MCF 10A (cell line): ENCODE measurements at regions not wholly inside any gene's neighbourhood (a gene's known extent, or its start where the extent isn't known, plus 50 kb on each side); places are given as distances from the start of the nearest gene placed in this dataset.

Experiments
- BruUV-seq: library from RNA; stranded (reverse); fragments of 400-500 nt; replicated peaks from 2 replicates; lab custom pipeline; 2021; lab: Mats Ljungman, UMichigan
- CTCF ChIA-PET: fragments of 300-600 bp; sonication (Branson Sonifier 250); formaldehyde crosslinking; extraction: SDS; loops from one replicate; lab custom pipeline; 2021; ENCODE audit warnings: antibody characterized with exemption, inconsistent platforms; lab: Yijun Ruan, JAX
- POLR2A ChIA-PET: fragments of 300-600, 350-650 bp; sonication (Branson Sonifier 250); formaldehyde crosslinking; extraction: SDS; loops from one replicate; lab custom pipeline; 2020; ENCODE audit warnings: antibody characterized with exemption, inconsistent platforms; lab: Yijun Ruan, JAX
- DNase-seq: peaks from one replicate; pipeline ENCODE4 v3.0.0-alpha.2; 2018; ENCODE audit not compliant: unreplicated experiment
- H3K27ac Mint-ChIP-seq: one replicate; pipeline ENCODE4 v1.8.0; 2022; ENCODE audit warnings: mild to moderate bottlenecking, low read depth, mixed read lengths; ENCODE audit not compliant: unreplicated experiment
- H3K27me3 Mint-ChIP-seq: one replicate; pipeline ENCODE4 v1.8.0; 2022; ENCODE audit warnings: mixed read lengths; ENCODE audit not compliant: insufficient read depth, unreplicated experiment
- H3K36me3 Mint-ChIP-seq: one replicate; pipeline ENCODE4 v1.8.0; 2022; ENCODE audit warnings: mild to moderate bottlenecking, moderate library complexity, mixed read lengths; ENCODE audit not compliant: insufficient read depth, unreplicated experiment
- H3K4me1 Mint-ChIP-seq: one replicate; pipeline ENCODE4 v1.8.0; 2022; ENCODE audit warnings: mixed read lengths; ENCODE audit not compliant: insufficient read depth, unreplicated experiment
- H3K4me3 Mint-ChIP-seq: one replicate; pipeline ENCODE4 v1.8.0; 2022; ENCODE audit warnings: mild to moderate bottlenecking, moderate library complexity, mixed read lengths; ENCODE audit not compliant: unreplicated experiment
- H3K9me3 Mint-ChIP-seq: one replicate; pipeline ENCODE4 v1.8.0; 2022; ENCODE audit warnings: mixed read lengths; ENCODE audit not compliant: unreplicated experiment
- CTCF ChIP-seq: fragments of 200-600 bp; IDR thresholded peaks from one replicate; pipeline ENCODE4 v1.8.0; 2022; ENCODE audit warnings: antibody characterized with exemption, mild to moderate bottlenecking; ENCODE audit not compliant: unreplicated experiment
- intact Hi-C: fragments of 100-400 bp; cut with micrococcal nuclease; formaldehyde crosslinking; loops from 2 replicates; pipeline ENCODE4 v1.14.1; 2022

GRCh38 chr3:44092497-44092896 is 149.2 kb upstream of the TOPAZ1 start:
- DNase-seq: no peak
- intact Hi-C loops: no loop called here
- peaks cover 9% of the 10 kb centered on the region for H3K4me1 Mint-ChIP-seq
- H3K9me3 Mint-ChIP-seq: no peaks in the 10 kb centered on the region
- POLR2A ChIA-PET: no interaction called here
- CTCF ChIA-PET: no interaction called here
- BruUV-seq: no TSS peak
- H3K36me3 Mint-ChIP-seq: no peaks in the 10 kb centered on the region
- no peak overlapping the region for H3K27ac Mint-ChIP-seq
- H3K27me3 Mint-ChIP-seq: no peaks in the 10 kb centered on the region
- TF ChIP-seq CTCF: no peak
- H3K4me3 Mint-ChIP-seq: no peak overlapping the region

DNA sequence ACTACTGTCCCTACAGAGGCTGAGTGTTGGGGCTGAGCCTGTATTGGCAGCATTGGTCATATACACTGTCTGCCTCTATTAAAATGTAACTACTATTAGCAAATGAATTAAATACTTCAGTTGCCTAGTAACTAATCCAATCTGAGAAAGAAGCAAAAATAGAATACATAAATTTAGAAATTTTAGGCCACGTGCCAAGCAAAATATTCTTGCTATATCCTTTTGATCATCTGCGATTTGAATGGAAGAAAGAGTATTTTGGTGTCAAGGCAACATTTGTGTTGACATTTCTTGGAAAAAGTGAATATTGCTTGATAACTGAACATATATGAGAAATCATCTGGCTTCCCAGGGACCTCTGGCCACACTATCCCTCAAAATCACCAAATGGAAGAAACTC is 148.2 kb upstream of the TOPAZ1 start:
- Mint-ChIP-seq H3K9me3 (no peaks in the 10 kb centered on the region), H3K27me3 (no peaks in the 10 kb centered on the region), H3K36me3 (no peaks in the 10 kb centered on the region), H3K4me1 (peaks cover 9% of the 10 kb centered on the region), H3K27ac (no peak overlapping the region), H3K4me3 (no peak overlapping the region)
- intact Hi-C loops: no loop called here
- DNase-seq: no peak
- CTCF ChIA-PET: no interaction called here
- POLR2A ChIA-PET: interaction anchor here (1.3 kb wide), 1 partner anchor 127 kb away, joined by 3 read pairs; no protein-coding TSS in a partner anchor
- TF ChIP-seq CTCF: no peak
- BruUV-seq: no TSS peak

DNA sequence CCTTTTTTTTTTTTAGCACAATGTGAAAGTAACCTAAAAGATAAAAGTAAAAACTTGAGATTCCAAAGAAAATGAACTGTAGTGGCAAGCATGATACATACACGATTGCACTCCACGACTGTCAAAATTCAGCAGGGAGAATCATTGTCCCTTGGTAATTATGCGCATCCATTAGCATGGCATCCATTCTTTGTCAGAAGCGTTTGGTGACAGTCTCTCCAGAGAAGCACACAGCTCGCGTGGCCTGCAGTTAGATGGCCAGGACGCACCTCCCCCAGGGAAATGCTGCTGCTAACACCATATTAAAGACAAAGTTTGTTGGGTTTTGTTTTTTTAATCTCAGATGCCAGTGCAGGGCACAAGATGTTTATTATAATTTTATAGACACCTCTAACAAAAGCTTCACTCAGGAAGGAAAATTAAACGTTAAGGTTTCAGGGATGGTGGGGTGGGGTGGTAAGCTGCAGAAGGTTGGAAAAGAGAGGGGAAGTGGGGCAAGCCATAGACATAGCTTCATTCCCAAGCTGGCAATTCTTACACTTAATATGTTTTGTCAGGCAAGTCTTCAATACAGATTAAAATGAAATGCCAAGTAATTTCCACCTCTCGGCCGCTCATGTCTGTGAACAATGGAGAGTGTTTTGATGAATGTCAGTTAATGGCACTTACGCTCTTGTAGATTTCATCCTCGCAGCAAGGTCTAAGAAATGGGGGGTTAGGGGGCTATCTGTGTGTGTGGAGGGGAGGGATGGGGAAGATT is 142.8 kb upstream of the TOPAZ1 start:
- ChIA-PET POLR2A (interaction anchor here (1.1 kb wide), 1 partner anchor 180 kb away, joined by 3 read pairs; no protein-coding TSS in a partner anchor), CTCF (interaction anchor here (1.0 kb wide), 1 partner anchor 65 kb away, joined by 3 read pairs; no protein-coding TSS in a partner anchor)
- Mint-ChIP-seq H3K27ac (no peak overlapping the region), H3K36me3 (no peaks in the 10 kb centered on the region), H3K4me1 (no peaks in the 10 kb centered on the region), H3K27me3 (no peaks in the 10 kb centered on the region), H3K9me3 (no peaks in the 10 kb centered on the region), H3K4me3 (no peak overlapping the region)
- no peak for TF ChIP-seq CTCF
- intact Hi-C loops: no loop called here
- no peak for DNase-seq
- no TSS peak for BruUV-seq

- no peaks in the 10 kb centered on the region for H3K9me3 Mint-ChIP-seq
- intact Hi-C loops: no loop called here
- ChIA-PET CTCF (interaction anchor here (1.0 kb wide), 1 partner anchor 66 kb away, joined by 3 read pairs; no protein-coding TSS in a partner anchor), POLR2A (interaction anchor here (1.1 kb wide), 1 partner anchor 181 kb away, joined by 3 read pairs; no protein-coding TSS in a partner anchor)
- no peaks in the 10 kb centered on the region for H3K36me3 Mint-ChIP-seq
- TF ChIP-seq CTCF: no peak
- BruUV-seq: no TSS peak
- no peak for DNase-seq
- H3K4me1 Mint-ChIP-seq: peaks cover 8% of the 10 kb centered on the region
- H3K27me3 Mint-ChIP-seq: no peaks in the 10 kb centered on the region
- H3K4me3 Mint-ChIP-seq: no peak overlapping the region
- H3K27ac Mint-ChIP-seq: no peak overlapping the region
Measured at GRCh38 chr3:44099566-44100297, 142.0 kb upstream of the TOPAZ1 start.
